Lower lobe of right lung (tissue), 2 donors: ENCODE measurements at regions not wholly inside any gene's neighbourhood (a gene's known extent, or its start where the extent isn't known, plus 50 kb on each side); places are given as distances from the start of the nearest gene placed in this dataset.

Source experiments
- ATAC-seq, 2 donors: fragments of 200-7000 bp; cut with Tn5 transposase; one replicate each; pipeline ENCODE4 v1.9.1; 2020 to 2022; ENCODE audit warnings: mild to moderate bottlenecking in 2 of 2, moderate library complexity in 2 of 2
- DNase-seq: peaks from one replicate; pipeline ENCODE4 v3.0.0-alpha.2; 2020
- H3K27ac ChIP-seq: fragments of 200-600 bp; one replicate; pipeline ENCODE4 v1.8.0; 2022
- H3K27me3 ChIP-seq: fragments of 200-600 bp; one replicate; pipeline ENCODE4 v1.8.0; 2022; ENCODE audit warnings: low read depth
- H3K36me3 ChIP-seq: fragments of 200-600 bp; one replicate; pipeline ENCODE4 v1.8.0; 2022; ENCODE audit warnings: mild to moderate bottlenecking
- H3K4me1 ChIP-seq: fragments of 200-600 bp; one replicate; pipeline ENCODE4 v1.8.0; 2022
- H3K4me3 ChIP-seq: fragments of 200-600 bp; one replicate; pipeline ENCODE4 v1.8.0; 2022; ENCODE audit warnings: mild to moderate bottlenecking
- H3K9me3 ChIP-seq: fragments of 200-600 bp; one replicate; pipeline ENCODE4 v1.8.0; 2022
- CTCF ChIP-seq: fragments of 200-600 bp; IDR thresholded peaks from one replicate; pipeline ENCODE4 v1.8.0; 2022; ENCODE audit warnings: antibody characterized with exemption, mild to moderate bottlenecking
- intact Hi-C: fragments of 100-400 bp; cut with DNase I; formaldehyde crosslinking; loops from one replicate; pipeline ENCODE4 v1.11.0; 2022
- donor health status: DM: no; HTN: yes; CAD: no; lungs with severe emphysema.

GRCh38 chr10:22481687-22482539 is 136.6 kb downstream of the SPAG6 start:
- ATAC-seq (no peak), DNase-seq (no peak)
- H3K27ac ChIP-seq: no peak overlapping the region
- TF ChIP-seq CTCF: no peak
- H3K36me3 ChIP-seq: no peaks in the 10 kb centered on the region
- no peaks in the 10 kb centered on the region for H3K9me3 ChIP-seq
- H3K4me3 ChIP-seq: no peak overlapping the region
- peaks cover under 1% of the 10 kb centered on the region for H3K4me1 ChIP-seq
- intact Hi-C loops: no loop called here
- H3K27me3 ChIP-seq: peaks cover 11% of the 10 kb centered on the region

GRCh38 chr10:22483132-22483531 is 137.8 kb downstream of the SPAG6 start:
- no peak for TF ChIP-seq CTCF
- H3K4me1 ChIP-seq: no peaks in the 10 kb centered on the region
- H3K27me3 ChIP-seq: no peaks in the 10 kb centered on the region
- no peaks in the 10 kb centered on the region for H3K36me3 ChIP-seq
- ATAC-seq (no peak), DNase-seq (no peak)
- H3K27ac ChIP-seq: no peak overlapping the region
- intact Hi-C loops: no loop called here
- no peak overlapping the region for H3K4me3 ChIP-seq
- no peaks in the 10 kb centered on the region for H3K9me3 ChIP-seq
